Astrocyte (in vitro differentiated cells and primary cell): ENCODE measurements at regions not wholly inside any gene's neighbourhood (a gene's known extent, or its start where the extent isn't known, plus 50 kb on each side); places are given as distances from the start of the nearest gene placed in this dataset.

ENCODE experiments used
- DNase-seq: peaks from one replicate; pipeline ENCODE4 v3.0.0-alpha.2; 2010; ENCODE audit warnings: low read depth
- FAIRE-seq: peaks from 2 replicates; lab custom pipeline; 2011; peaks lifted over from hg19 to GRCh38; lab: Jason Lieb, UNC
- H2AFZ ChIP-seq: 2 replicates; pipeline ENCODE4 v1.6.0; 2012; ENCODE audit warnings: low read depth, low read length, inconsistent platforms
- H3K27ac ChIP-seq: 2 replicates; pipeline ENCODE4 v1.5.1; 2011; ENCODE audit warnings: low read depth, low read length, inconsistent platforms
- H3K27me3 ChIP-seq: 2 replicates; pipeline ENCODE4 v1.6.0; 2011; ENCODE audit warnings: low read length, inconsistent platforms; ENCODE audit not compliant: insufficient read depth
- H3K36me3 ChIP-seq: 2 replicates; pipeline ENCODE4 v1.5.1; 2011; ENCODE audit warnings: low read length, inconsistent platforms; ENCODE audit not compliant: insufficient read depth
- H3K4me1 ChIP-seq: 2 replicates; pipeline ENCODE4 v1.5.1; 2011; ENCODE audit warnings: low read length, inconsistent platforms; ENCODE audit not compliant: insufficient read depth
- H3K4me2 ChIP-seq: 2 replicates; pipeline ENCODE4 v1.6.0; 2012; ENCODE audit warnings: low read length, inconsistent platforms
- H3K4me3 ChIP-seq: 2 replicates; pipeline ENCODE4 v1.5.1; 2011; ENCODE audit warnings: low read depth, mild to moderate bottlenecking, low read length, inconsistent platforms; ENCODE audit not compliant: insufficient read depth
- H3K79me2 ChIP-seq: 2 replicates; pipeline ENCODE4 v1.6.0; 2012; ENCODE audit warnings: mild to moderate bottlenecking, low read length, inconsistent platforms; ENCODE audit not compliant: insufficient read depth
- H3K9ac ChIP-seq: 2 replicates; pipeline ENCODE4 v1.6.0; 2012; ENCODE audit warnings: mild to moderate bottlenecking, low read length, inconsistent platforms
- H3K9me3 ChIP-seq: 2 replicates; pipeline ENCODE4 v1.5.1; 2012; ENCODE audit warnings: low read depth, mild to moderate bottlenecking, low read length, inconsistent platforms; ENCODE audit not compliant: insufficient read depth
- H4K20me1 ChIP-seq: 2 replicates; pipeline ENCODE4 v1.6.0; 2012; ENCODE audit warnings: low read length, inconsistent platforms; ENCODE audit not compliant: insufficient read depth
- H3K27ac Mint-ChIP-seq: one replicate; pipeline ENCODE4 v1.8.0; 2021; ENCODE audit warnings: mild to moderate bottlenecking, mixed read lengths; ENCODE audit not compliant: unreplicated experiment
- H3K27me3 Mint-ChIP-seq: one replicate; pipeline ENCODE4 v1.8.0; 2021; ENCODE audit warnings: low read depth, mixed read lengths; ENCODE audit not compliant: unreplicated experiment
- H3K36me3 Mint-ChIP-seq: one replicate; pipeline ENCODE4 v1.8.0; 2021; ENCODE audit warnings: low read depth, mixed read lengths; ENCODE audit not compliant: unreplicated experiment
- H3K4me1 Mint-ChIP-seq: one replicate; pipeline ENCODE4 v1.8.0; 2021; ENCODE audit warnings: low read depth, mixed read lengths; ENCODE audit not compliant: unreplicated experiment
- H3K4me3 Mint-ChIP-seq: one replicate; pipeline ENCODE4 v1.8.0; 2021; ENCODE audit warnings: mild to moderate bottlenecking, moderate library complexity, mixed read lengths; ENCODE audit not compliant: unreplicated experiment
- H3K9me3 Mint-ChIP-seq: one replicate; pipeline ENCODE4 v1.8.0; 2021; ENCODE audit warnings: mild to moderate bottlenecking, mixed read lengths; ENCODE audit not compliant: unreplicated experiment
- CTCF ChIP-seq: IDR thresholded peaks from 2 replicates; pipeline ENCODE4 v1.5.1; 2011; ENCODE audit warnings: low read depth, mild to moderate bottlenecking, inconsistent platforms, low read length, moderate library complexity; ENCODE audit not compliant: insufficient read depth
- EZH2 ChIP-seq: IDR thresholded peaks from 2 replicates; pipeline ENCODE4 v1.6.1; 2012; ENCODE audit warnings: mild to moderate bottlenecking, low read length, inconsistent platforms; ENCODE audit not compliant: insufficient read depth

- no peaks in the 10 kb centered on the region for H3K79me2 ChIP-seq
- Mint-ChIP-seq H3K27me3 (peaks cover 31% of the 10 kb centered on the region), H3K27ac (no peak overlapping the region), H3K4me1 (no peaks in the 10 kb centered on the region), H3K4me3 (no peak overlapping the region), H3K9me3 (no peaks in the 10 kb centered on the region), H3K36me3 (no peaks in the 10 kb centered on the region)
- H3K36me3 ChIP-seq, result no peaks in the 10 kb centered on the region
- no peaks in the 10 kb centered on the region for H3K27me3 ChIP-seq
- no peak overlapping the region for H3K4me2 ChIP-seq
- no peaks in the 10 kb centered on the region for H3K4me1 ChIP-seq
- H2AFZ ChIP-seq, result no peak overlapping the region
- peaks cover 27% of the 10 kb centered on the region for H3K9me3 ChIP-seq
- DNase-seq (no peak), FAIRE-seq (no peak)
- no peak overlapping the region for H3K9ac ChIP-seq
- H3K27ac ChIP-seq, result no peak overlapping the region
- TF ChIP-seq CTCF (no peak), EZH2 (no peak)
- H3K4me3 ChIP-seq, result no peak overlapping the region
- H4K20me1 ChIP-seq, result no peaks in the 10 kb centered on the region
Measured at GRCh38 chr22:49241174-49241851, 586.4 kb downstream of the BRD1 start.

GRCh38 chr22:49240472-49240871 lies 587.2 kb downstream of the BRD1 start:
- peaks cover 28% of the 10 kb centered on the region for H3K27me3 Mint-ChIP-seq
- Histone ChIP-seq H2AFZ (no peak overlapping the region), H3K4me3 (no peak overlapping the region), H4K20me1 (no peaks in the 10 kb centered on the region), H3K9me3 (peaks cover 20% of the 10 kb centered on the region), H3K9ac (no peak overlapping the region), H3K79me2 (no peaks in the 10 kb centered on the region), H3K36me3 (no peaks in the 10 kb centered on the region), H3K27ac (no peak overlapping the region), H3K4me1 (no peaks in the 10 kb centered on the region), H3K4me2 (no peak overlapping the region), H3K27me3 (no peaks in the 10 kb centered on the region)
- DNase-seq (no peak), FAIRE-seq (no peak)
- no peak overlapping the region for H3K27ac Mint-ChIP-seq
- H3K9me3 Mint-ChIP-seq, result no peaks in the 10 kb centered on the region
- H3K36me3 Mint-ChIP-seq, result no peaks in the 10 kb centered on the region
- H3K4me3 Mint-ChIP-seq, result no peak overlapping the region
- H3K4me1 Mint-ChIP-seq, result no peaks in the 10 kb centered on the region
- TF ChIP-seq CTCF, result no peak
- no peak for TF ChIP-seq EZH2

GRCh38 chr22:49240016-49240380 lies 587.7 kb downstream of the BRD1 start:
- H3K36me3 Mint-ChIP-seq, result no peaks in the 10 kb centered on the region
- Histone ChIP-seq H3K27ac (no peak overlapping the region), H3K79me2 (no peaks in the 10 kb centered on the region), H3K36me3 (no peaks in the 10 kb centered on the region), H3K4me1 (no peaks in the 10 kb centered on the region), H3K4me3 (no peak overlapping the region), H3K27me3 (no peaks in the 10 kb centered on the region), H3K9ac (no peak overlapping the region), H2AFZ (no peak overlapping the region), H3K9me3 (peaks cover 17% of the 10 kb centered on the region), H4K20me1 (no peaks in the 10 kb centered on the region), H3K4me2 (no peak overlapping the region)
- H3K27me3 Mint-ChIP-seq, result peaks cover 24% of the 10 kb centered on the region
- no peak overlapping the region for H3K27ac Mint-ChIP-seq
- FAIRE-seq (no peak), DNase-seq (no peak)
- H3K4me1 Mint-ChIP-seq, result no peaks in the 10 kb centered on the region
- no peaks in the 10 kb centered on the region for H3K9me3 Mint-ChIP-seq
- H3K4me3 Mint-ChIP-seq, result no peak overlapping the region
- TF ChIP-seq EZH2, result no peak
- no peak for TF ChIP-seq CTCF
